ENCODE measurements at regions not wholly inside any gene's neighbourhood (a gene's known extent, or its start where the extent isn't known, plus 50 kb on each side); places are given as distances from the start of the nearest gene placed in this dataset.

DNA sequence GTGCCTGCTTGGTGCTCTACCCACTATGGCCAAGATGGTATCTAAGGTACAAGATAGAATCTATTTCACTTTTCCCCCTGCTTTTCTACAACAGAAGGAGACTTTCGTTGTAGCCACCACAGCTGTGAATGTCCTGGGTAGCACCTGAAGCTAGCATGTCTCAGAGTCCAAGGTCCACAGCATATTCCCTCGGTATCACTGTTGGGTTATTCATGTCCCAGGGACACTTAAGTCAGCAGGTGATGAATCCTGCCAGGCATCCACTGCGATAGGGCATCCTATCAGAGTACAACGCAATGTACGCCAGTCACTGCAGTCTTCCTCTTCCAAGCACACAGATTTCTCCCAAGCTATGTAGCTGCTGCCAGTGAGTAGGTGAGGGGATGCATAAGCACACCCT, 129.1 kb upstream of the LINC00305 start:
- TF ChIP-seq, protein P1, sequence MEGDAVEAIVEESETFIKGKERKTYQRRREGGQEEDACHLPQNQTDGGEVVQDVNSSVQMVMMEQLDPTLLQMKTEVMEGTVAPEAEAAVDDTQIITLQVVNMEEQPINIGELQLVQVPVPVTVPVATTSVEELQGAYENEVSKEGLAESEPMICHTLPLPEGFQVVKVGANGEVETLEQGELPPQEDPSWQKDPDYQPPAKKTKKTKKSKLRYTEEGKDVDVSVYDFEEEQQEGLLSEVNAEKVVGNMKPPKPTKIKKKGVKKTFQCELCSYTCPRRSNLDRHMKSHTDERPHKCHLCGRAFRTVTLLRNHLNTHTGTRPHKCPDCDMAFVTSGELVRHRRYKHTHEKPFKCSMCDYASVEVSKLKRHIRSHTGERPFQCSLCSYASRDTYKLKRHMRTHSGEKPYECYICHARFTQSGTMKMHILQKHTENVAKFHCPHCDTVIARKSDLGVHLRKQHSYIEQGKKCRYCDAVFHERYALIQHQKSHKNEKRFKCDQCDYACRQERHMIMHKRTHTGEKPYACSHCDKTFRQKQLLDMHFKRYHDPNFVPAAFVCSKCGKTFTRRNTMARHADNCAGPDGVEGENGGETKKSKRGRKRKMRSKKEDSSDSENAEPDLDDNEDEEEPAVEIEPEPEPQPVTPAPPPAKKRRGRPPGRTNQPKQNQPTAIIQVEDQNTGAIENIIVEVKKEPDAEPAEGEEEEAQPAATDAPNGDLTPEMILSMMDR (IDR thresholded peaks at IDR 0.05; ENCODE audit: low read depth, low read length): no peak
- TF ChIP-seq MYC (IDR thresholded peaks at IDR 0.05; ENCODE audit: low read depth, low read length) (no peak), POLR2A (IDR thresholded peaks at IDR 0.05; ENCODE audit: extremely low read depth, insufficient read length) (no peak)
- TF ChIP-seq, protein P2, sequence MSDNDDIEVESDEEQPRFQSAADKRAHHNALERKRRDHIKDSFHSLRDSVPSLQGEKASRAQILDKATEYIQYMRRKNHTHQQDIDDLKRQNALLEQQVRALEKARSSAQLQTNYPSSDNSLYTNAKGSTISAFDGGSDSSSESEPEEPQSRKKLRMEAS (IDR thresholded peaks at IDR 0.05; ENCODE audit: low read depth, low read length): no peak
